Panc1 (cell line): ENCODE measurements at regions not wholly inside any gene's neighbourhood (a gene's known extent, or its start where the extent isn't known, plus 50 kb on each side); places are given as distances from the start of the nearest gene placed in this dataset.

Source experiments
- ATAC-seq: fragments of 200-7000 bp; cut with Tn5 transposase; 2 replicates; pipeline ENCODE4 v1.9.1; 2020; ENCODE audit warnings: mild to moderate bottlenecking, moderate library complexity
- BruUV-seq: library from RNA; stranded (reverse); fragments of 400-500 nt; replicated peaks from 2 replicates; lab custom pipeline; 2021; lab: Mats Ljungman, UMichigan
- CTCF ChIA-PET: fragments of 300-600 bp; sonication (Branson Sonifier 250); formaldehyde crosslinking; loops from one replicate; lab custom pipeline; 2022; ENCODE audit warnings: antibody characterized with exemption; lab: Charles Lee
- POLR2A ChIA-PET: fragments of 300-600 bp; sonication (Branson Sonifier 250); formaldehyde crosslinking; loops from one replicate; lab custom pipeline; 2022; ENCODE audit warnings: antibody characterized with exemption; lab: Charles Lee
- DNase-seq: peaks from one replicate; pipeline ENCODE4 v3.0.0-alpha.2; 2010; ENCODE audit warnings: low read depth, low spot score
- H3K27ac ChIP-seq: 2 replicates; pipeline ENCODE4 v1.5.1; 2011; ENCODE audit warnings: mild to moderate bottlenecking, low read length, inconsistent platforms
- H3K27me3 ChIP-seq: fragments of 200-500 bp; sonication (Bioruptor generic); 2 replicates; pipeline ENCODE4 v1.6.0; 2014; ENCODE audit warnings: low read length, inconsistent platforms; ENCODE audit not compliant: control insufficient read depth, insufficient read depth
- H3K36me3 ChIP-seq: fragments of 200-500 bp; sonication (Bioruptor generic); 2 replicates; pipeline ENCODE4 v1.5.1; 2014; ENCODE audit warnings: inconsistent platforms, mild to moderate bottlenecking, low read length, moderate library complexity; ENCODE audit not compliant: control insufficient read depth, insufficient read depth
- H3K4me1 ChIP-seq: 2 replicates; pipeline ENCODE4 v1.5.1; 2011; ENCODE audit warnings: inconsistent platforms, mild to moderate bottlenecking, low read length, moderate library complexity; ENCODE audit not compliant: control insufficient read depth, insufficient read depth
- H3K4me3 ChIP-seq, 2 experiments: 2 replicates each; pipeline ENCODE4 v1.5.1; 2011 to 2012; ENCODE audit warnings: low read depth in 2 of 2, low read length in 2 of 2, mild to moderate bottlenecking in 2 of 2, inconsistent platforms in 1 of 2, moderate library complexity in 1 of 2
- H3K9me3 ChIP-seq: fragments of 200-500 bp; sonication (Bioruptor generic); 2 replicates; pipeline ENCODE4 v1.5.1; 2014; ENCODE audit warnings: low read depth, mild to moderate bottlenecking, inconsistent platforms, low read length, moderate library complexity; ENCODE audit not compliant: control insufficient read depth, insufficient read depth
- POLR2AphosphoS5 ChIP-seq: IDR thresholded peaks from 2 replicates; pipeline ENCODE4 v1.6.1; 2012; ENCODE audit warnings: mild to moderate bottlenecking, low read depth, low read length, moderate library complexity
- SIN3A ChIP-seq: IDR thresholded peaks from 2 replicates; pipeline ENCODE4 v1.6.1; 2012; ENCODE audit warnings: low read depth, mild to moderate bottlenecking, low read length, moderate library complexity, borderline replicate concordance; ENCODE audit not compliant: insufficient read depth
- TCF7L2 ChIP-seq: IDR thresholded peaks from 2 replicates; pipeline ENCODE4 v1.6.1; 2011; ENCODE audit warnings: mild to moderate bottlenecking, low read depth, low read length, inconsistent platforms
- in situ Hi-C: cut with HindIII; loops from 2 replicates; pipeline ENCODE4 v1.10.0; 2016; ENCODE audit warnings: low sequenced_read_pairs, low pct_unique_long_range_greater_than_20kb
- intact Hi-C: fragments of 100-400 bp; cut with micrococcal nuclease; formaldehyde crosslinking; loops from one replicate; pipeline ENCODE4 v1.10.0; 2022; ENCODE audit not compliant: unreplicated experiment
- TF ChIP-seq, protein P1 (sequence below), 2 experiments: IDR thresholded peaks; 2 replicates each; pipeline ENCODE4 v1.6.1; 2011 to 2012; ENCODE audit warnings: low read depth in 2 of 2, control low read depth in 1 of 2, low read length in 1 of 2, mild to moderate bottlenecking in 1 of 2, moderate library complexity in 1 of 2; ENCODE audit not compliant: insufficient read depth in 1 of 2
- TF ChIP-seq, protein P2 (sequence below): fragments of 450-650 bp; IDR thresholded peaks from 2 replicates; pipeline ENCODE4 v1.5.1; 2017; ENCODE audit warnings: mild to moderate bottlenecking

DNA sequence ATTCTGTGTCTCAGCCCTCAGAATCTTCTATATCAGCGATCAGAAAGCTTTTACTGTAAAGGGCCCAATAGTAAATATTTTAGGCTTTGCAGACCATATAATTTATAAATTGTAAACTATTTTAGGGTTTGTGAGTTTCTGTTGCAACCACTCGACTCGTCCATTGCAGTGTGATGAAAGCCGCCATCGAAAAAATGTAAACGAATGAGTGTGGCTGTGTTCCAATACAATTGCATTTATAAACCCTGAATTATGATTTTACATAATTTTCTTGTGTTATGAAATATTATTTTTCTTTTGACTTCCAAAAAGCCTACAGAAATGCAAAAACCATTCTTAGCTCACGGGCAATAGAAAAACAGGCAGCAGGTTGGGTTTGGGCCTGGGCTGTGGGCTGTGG is 62.5 kb upstream of the ADO start:
- no peak overlapping the region for H3K4me3 ChIP-seq
- intact Hi-C loops (no loop called here), in situ Hi-C loops (no loop called here)
- ATAC-seq (no peak), DNase-seq (no peak)
- H3K4me1 ChIP-seq, result no peaks in the 10 kb centered on the region
- H3K27me3 ChIP-seq, result no peaks in the 10 kb centered on the region
- BruUV-seq, result no TSS peak
- no peak overlapping the region for H3K27ac ChIP-seq
- POLR2A ChIA-PET, result no interaction called here
- TF ChIP-seq TCF7L2, result no peak
- TF ChIP-seq, protein P1, sequence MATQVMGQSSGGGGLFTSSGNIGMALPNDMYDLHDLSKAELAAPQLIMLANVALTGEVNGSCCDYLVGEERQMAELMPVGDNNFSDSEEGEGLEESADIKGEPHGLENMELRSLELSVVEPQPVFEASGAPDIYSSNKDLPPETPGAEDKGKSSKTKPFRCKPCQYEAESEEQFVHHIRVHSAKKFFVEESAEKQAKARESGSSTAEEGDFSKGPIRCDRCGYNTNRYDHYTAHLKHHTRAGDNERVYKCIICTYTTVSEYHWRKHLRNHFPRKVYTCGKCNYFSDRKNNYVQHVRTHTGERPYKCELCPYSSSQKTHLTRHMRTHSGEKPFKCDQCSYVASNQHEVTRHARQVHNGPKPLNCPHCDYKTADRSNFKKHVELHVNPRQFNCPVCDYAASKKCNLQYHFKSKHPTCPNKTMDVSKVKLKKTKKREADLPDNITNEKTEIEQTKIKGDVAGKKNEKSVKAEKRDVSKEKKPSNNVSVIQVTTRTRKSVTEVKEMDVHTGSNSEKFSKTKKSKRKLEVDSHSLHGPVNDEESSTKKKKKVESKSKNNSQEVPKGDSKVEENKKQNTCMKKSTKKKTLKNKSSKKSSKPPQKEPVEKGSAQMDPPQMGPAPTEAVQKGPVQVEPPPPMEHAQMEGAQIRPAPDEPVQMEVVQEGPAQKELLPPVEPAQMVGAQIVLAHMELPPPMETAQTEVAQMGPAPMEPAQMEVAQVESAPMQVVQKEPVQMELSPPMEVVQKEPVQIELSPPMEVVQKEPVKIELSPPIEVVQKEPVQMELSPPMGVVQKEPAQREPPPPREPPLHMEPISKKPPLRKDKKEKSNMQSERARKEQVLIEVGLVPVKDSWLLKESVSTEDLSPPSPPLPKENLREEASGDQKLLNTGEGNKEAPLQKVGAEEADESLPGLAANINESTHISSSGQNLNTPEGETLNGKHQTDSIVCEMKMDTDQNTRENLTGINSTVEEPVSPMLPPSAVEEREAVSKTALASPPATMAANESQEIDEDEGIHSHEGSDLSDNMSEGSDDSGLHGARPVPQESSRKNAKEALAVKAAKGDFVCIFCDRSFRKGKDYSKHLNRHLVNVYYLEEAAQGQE (IDR thresholded peaks at IDR 0.05; ENCODE audit: insufficient read depth in 1 of 2, low read depth in 2 of 2, low read length in 1 of 2), result no peak
- H3K9me3 ChIP-seq, result no peaks in the 10 kb centered on the region
- no peaks in the 10 kb centered on the region for H3K36me3 ChIP-seq
- CTCF ChIA-PET, result no interaction called here

DNA sequence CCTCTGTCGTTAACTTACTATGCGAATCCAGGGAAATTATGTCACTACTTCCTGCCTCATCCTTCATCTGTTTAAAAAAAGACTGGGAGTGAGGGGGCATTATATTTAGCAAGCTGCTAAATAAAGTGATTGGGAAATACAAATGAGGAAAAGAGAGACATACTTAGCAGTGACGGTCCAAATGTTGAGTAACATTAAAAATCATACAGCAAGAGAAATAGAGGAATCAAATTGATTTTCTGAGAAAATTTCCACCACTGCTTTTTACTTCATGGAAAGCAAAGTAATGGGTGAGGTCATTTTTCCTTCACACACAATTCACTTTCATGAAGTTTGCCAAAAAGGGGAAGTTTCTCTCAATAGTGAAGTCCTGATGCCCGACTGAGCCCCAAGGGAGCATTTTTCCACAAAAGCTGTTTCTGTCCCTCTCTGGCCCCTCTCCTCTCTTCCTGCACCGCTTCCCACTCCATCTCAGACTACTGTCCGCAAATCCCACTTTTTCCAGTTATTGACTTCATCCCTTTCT is 61.9 kb upstream of the ADO start:
- DNase-seq (no peak), ATAC-seq (no peak)
- Histone ChIP-seq H3K4me1 (no peaks in the 10 kb centered on the region), H3K9me3 (no peaks in the 10 kb centered on the region), H3K27me3 (no peaks in the 10 kb centered on the region), H3K27ac (no peak overlapping the region), H3K36me3 (no peaks in the 10 kb centered on the region), H3K4me3 (no peak overlapping the region)
- in situ Hi-C loops (no loop called here), intact Hi-C loops (no loop called here)
- CTCF ChIA-PET, result no interaction called here
- no TSS peak for BruUV-seq
- TF ChIP-seq TCF7L2 (no peak), SIN3A (no peak), POLR2AphosphoS5 (no peak)
- TF ChIP-seq, protein P1 (IDR thresholded peaks at IDR 0.05; ENCODE audit: insufficient read depth in 1 of 2, low read depth in 2 of 2, low read length in 1 of 2), result no peak
- TF ChIP-seq, protein P2, sequence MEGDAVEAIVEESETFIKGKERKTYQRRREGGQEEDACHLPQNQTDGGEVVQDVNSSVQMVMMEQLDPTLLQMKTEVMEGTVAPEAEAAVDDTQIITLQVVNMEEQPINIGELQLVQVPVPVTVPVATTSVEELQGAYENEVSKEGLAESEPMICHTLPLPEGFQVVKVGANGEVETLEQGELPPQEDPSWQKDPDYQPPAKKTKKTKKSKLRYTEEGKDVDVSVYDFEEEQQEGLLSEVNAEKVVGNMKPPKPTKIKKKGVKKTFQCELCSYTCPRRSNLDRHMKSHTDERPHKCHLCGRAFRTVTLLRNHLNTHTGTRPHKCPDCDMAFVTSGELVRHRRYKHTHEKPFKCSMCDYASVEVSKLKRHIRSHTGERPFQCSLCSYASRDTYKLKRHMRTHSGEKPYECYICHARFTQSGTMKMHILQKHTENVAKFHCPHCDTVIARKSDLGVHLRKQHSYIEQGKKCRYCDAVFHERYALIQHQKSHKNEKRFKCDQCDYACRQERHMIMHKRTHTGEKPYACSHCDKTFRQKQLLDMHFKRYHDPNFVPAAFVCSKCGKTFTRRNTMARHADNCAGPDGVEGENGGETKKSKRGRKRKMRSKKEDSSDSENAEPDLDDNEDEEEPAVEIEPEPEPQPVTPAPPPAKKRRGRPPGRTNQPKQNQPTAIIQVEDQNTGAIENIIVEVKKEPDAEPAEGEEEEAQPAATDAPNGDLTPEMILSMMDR, result no peak
- POLR2A ChIA-PET, result no interaction called here
